SKM-1 (cell line): ENCODE measurements at regions not wholly inside any gene's neighbourhood (a gene's known extent, or its start where the extent isn't known, plus 50 kb on each side); places are given as distances from the start of the nearest gene placed in this dataset.
"Not testable (repeated sequence)": the region's sequence is repeated elsewhere in the genome, so short reads cannot be mapped to it uniquely, and the experiment has no call there.

Source experiments
- DNase-seq: peaks from one replicate; lab custom pipeline; 2025; ENCODE audit not compliant: unreplicated experiment; lab: John Stamatoyannopoulos, UW

DNA sequence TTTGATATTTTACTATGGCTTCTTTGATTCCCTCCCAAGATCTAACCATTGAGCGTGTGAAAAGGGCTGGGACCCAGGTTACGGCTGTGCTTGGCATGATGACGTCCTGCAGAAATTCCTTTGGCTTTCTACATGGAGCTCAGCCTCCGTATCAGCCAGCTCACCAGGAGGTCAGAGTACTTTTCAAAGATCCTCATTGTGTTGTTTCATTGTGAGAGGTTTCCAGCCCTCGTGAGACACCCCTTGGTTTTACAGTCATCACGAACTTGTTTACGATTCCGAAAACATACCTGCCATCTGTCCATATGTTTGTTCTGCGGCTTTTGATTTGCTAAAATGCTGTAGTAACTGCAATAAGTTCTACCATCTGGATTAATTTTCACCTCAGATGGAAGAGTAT, 453.1 kb downstream of the TMEM121 start:
- no peak for DNase-seq

DNA sequence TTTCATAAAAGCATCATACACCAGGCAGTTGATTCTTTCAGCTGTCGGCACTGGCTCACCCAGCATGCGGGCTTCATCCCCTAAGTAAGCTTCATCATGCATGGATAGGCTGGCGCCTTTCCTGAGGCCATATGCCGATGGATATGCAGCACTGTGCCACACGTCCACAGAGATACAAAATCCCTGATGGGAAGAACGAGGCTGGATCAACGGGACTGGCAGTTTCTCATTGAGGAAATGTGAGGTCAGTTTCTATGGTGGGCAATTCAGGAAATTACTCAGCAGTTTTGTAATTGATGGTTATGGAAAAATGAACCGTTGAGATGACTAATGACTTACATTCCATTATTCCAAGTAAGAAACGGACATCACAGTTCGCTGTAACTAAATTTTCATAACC, 453.8 kb downstream of the TMEM121 start:
- no peak for DNase-seq

DNA sequence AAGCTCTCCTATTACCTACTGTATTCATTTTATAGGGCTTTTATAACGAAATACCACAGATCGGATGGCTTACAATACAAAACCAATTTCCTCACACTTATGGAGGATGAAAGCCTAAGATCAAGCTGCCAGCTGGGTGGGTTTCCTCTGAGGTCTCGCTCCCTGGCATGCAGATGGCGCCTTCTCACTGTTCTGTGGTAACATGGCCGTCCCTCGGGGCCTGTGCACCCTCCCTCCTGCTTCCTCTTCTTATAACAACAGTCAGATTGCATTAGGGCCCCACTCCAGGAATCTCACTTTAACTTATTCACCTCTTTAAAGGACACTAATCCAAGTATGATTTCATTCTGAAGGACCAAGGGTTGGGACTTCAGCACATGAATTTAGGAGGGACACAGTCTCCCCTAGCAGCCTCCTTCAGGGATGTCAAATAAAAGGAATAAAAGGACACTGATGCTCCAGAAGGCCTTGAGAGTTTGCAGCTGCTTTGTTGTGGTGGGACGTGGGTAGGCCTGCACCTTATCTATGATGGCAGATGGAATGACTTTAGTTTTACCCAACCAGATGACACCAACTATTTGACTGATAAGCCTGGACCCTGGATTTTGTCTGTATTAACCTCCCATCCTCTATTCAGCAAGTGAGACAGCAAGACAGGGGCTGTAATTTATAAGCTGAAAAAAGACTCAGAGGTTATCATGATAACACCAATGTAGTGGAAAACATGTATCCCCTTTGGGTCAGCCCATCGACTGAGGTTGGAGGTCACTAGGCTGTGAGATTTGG, 455.3 kb downstream of the TMEM121 start:
- DNase-seq, result not testable (repeated sequence)

GRCh38 chr14:105982664-105983063, 456.3 kb downstream of the TMEM121 start:
- DNase-seq, result no peak

- no peak for DNase-seq
Observed at GRCh38 chr14:105986894-105987284, 460.5 kb downstream of the TMEM121 start.

- DNase-seq, result no peak
Observed at GRCh38 chr14:105987563-105987962, 461.2 kb downstream of the TMEM121 start.

DNA sequence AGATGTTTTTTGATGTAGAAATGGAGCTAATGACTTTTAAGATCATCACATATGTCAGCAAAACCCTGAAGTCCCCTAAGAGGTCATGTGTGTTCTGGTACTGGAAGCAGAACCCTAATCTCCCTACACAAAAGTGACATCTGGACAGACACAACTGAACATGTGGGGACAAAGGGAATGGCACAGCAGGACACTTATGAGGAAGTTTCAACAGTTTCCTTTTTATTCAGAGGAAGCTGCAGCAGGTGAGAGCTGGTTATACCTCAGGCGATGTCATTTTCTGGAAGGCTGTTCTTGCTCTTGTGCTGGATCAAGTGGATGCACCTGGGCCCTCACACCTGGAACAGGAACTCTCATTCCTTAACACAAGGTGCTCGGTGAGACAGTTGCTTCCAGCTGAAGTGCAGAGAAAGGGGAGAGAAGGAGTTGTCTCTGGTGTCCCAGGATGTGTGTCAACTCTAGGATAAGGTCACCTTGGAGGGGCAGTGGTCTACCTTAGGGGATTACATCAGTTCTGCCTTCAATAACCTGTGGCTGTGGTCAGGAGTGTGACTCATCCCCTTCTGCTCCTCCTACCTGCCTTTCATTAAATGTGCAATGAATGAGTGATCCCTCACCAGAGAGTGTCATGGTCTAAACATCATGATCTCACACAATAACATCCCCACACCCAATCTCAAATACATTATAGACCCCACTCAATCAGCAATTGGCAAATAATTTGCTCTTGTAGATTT, 463.4 kb downstream of the TMEM121 start:
- DNase-seq, result no peak

- not testable (repeated sequence) for DNase-seq
Observed at GRCh38 chr14:105991677-105992076, 465.3 kb downstream of the TMEM121 start.

GRCh38 chr14:105993814-105994213, 467.4 kb downstream of the TMEM121 start:
- no peak for DNase-seq

GRCh38 chr14:105995011-105995710, 468.8 kb downstream of the TMEM121 start:
- not testable (repeated sequence) for DNase-seq

GRCh38 chr14:105998597-105998996, 472.2 kb downstream of the TMEM121 start:
- not testable (repeated sequence) for DNase-seq

DNA sequence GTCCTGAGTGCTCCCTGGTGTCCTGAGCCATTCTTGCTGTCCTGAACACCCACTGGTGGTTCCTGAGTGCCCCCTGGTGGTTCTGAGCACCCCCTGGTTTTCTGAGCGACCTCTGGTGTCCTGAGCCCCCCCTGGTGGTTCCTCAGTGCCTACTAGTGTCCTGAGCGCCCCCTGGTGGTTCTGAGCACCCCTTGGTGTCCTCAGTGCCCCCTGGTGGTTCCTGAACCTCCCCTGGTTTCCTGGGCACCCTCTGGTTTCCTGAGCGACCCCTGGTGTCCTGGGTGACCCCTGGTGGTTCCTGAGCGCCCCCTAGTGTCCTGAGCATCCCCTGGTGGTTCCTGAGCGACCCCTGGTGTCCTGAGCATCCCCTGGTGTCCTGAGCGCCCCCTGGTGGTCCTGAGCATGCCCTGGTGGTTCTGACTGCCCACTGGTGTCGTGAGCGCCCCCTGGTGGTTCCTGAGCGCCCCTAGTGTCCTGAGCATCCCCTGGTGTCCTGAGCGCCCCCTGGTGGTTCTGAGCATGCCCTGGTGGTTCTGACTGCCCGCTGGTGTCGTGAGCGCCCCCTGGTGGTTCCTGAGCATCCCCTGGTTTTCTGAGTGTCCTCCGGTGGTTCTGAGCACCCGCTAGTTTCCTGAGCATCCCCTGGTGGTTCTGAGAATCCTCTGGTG, 473.1 kb downstream of the TMEM121 start:
- no peak for DNase-seq

DNA sequence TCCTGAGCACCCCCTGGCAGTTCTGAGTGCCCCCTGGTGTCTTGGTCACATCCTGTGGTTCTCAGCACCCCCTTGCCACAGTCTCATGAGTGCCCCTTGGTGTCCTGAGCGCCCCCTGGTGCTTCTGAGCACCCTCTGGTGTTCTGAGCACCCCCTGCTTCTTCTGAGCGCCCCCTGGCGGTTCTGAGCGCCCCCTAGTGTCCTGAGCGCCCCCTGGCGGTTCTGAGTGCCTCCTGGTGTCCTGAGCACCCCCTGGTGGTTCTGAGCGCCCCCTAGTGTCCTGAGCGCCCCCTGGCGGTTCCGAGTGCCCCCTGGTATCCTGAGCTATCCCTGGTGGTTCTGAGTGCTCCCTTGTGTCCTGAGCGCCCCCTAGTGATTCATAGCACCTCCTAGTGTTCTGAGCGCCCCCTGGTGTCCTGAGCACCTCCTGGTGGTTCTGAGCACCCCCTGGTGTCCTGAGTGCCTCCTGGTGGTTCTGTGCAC, 473.7 kb downstream of the TMEM121 start:
- not testable (repeated sequence) for DNase-seq

GRCh38 chr14:106001277-106001676, 474.9 kb downstream of the TMEM121 start:
- DNase-seq, result not testable (repeated sequence)

DNA sequence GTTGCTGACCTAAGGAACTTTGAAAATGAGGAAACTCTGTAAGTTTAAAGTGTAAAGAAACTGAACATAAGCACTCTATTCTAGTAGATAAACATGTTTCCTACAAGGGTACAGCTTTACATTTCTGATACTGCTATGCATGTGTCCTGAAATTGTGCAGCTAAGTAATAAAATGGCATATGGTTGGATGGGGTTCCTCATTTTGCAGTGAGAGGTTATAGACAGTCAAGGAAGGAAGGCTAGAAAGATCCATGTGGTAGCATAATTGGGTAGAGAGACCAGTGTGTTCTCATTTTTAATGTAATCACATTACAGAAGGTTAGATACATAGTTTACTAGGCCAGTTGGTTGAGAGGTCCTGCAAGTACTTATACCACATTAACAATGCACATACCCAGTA, 477.0 kb downstream of the TMEM121 start:
- DNase-seq, result no peak

DNA sequence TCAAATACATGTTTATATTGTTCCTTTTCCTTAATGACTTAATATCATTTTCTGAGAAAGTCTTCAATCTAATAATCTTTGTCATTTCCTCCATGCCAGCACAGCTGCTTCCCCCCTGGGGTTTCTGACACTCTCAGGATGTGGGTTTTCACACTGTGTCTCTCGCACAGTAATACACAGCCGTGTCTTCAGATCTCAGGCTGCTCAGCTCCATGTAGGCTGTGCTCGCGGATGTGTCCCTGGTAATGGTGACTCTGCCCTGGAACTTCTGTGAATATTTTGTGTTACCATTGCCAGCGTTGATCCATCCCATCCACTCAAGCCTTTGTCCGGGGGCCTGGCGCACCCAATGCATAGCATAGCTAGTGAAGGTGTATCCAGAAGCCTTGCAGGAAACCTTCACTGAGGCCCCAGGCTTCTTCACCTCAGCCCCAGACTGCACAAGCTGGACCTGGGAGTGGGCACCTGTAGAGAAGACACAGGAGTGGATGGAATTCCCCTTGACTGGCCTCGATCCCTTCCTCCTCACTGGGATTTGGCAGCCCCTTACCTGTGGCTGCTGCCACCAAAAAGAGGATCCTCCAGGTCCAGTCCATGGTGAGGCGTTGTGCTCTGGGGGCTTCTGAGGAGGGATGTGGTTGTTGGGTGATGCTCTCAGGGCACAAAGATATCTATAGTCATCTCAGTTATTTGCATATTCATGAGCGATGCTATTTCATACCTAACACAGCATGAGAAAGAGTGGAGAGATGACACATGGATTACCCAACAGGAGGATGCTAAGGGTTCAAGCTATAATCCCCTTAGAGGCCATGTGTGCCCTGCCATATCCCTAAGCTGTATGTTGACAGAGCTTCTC, 478.8 kb downstream of the TMEM121 start:
- DNase-seq, result not testable (repeated sequence)

GRCh38 chr14:106006043-106006442, 479.7 kb downstream of the TMEM121 start:
- not testable (repeated sequence) for DNase-seq

GRCh38 chr14:106006716-106007115, 480.3 kb downstream of the TMEM121 start:
- not testable (repeated sequence) for DNase-seq

DNA sequence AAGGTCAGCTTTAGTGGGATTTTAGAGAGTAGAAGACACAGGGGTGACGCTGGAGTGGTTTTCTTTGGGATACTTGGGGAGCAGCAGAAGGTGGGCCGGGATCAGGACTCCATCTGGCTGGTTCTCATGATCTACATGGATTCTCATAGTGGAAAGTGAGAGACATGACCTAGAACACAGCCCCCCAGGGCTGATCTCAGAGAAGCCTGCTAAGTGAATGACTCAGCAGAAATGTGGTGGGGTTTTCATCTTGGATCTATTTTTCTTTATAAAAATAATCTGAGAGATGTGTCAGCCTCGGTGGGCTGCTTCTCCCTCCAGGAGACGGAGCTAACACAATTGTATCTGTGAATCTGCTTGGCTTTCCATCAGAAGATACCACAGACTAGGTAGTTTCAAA, 484.4 kb downstream of the TMEM121 start:
- no peak for DNase-seq
